H1 (cell line): ENCODE measurements at regions not wholly inside any gene's neighbourhood (a gene's known extent, or its start where the extent isn't known, plus 50 kb on each side); places are given as distances from the start of the nearest gene placed in this dataset.

Experiments
- CTCF ChIA-PET: fragments of 300-600 bp; sonication (Branson Sonifier 250); formaldehyde crosslinking; loops from one replicate; lab custom pipeline; 2021; ENCODE audit not compliant: partially characterized antibody; lab: Charles Lee
- POLR2A ChIA-PET: fragments of 300-600 bp; sonication (Branson Sonifier 250); formaldehyde crosslinking; loops from one replicate; lab custom pipeline; 2021; ENCODE audit warnings: inconsistent platforms; ENCODE audit not compliant: partially characterized antibody; lab: Charles Lee
- DNase-seq, 2 experiments: peaks; one replicate each; pipeline versions ENCODE4 v3.0.0 to v3.0.0-alpha.2; 2010 to 2022; ENCODE audit warnings: low spot score in 2 of 2, low read depth in 1 of 2, mixed read lengths in 1 of 2
- FAIRE-seq: peaks from 2 replicates; lab custom pipeline; 2011; peaks lifted over from hg19 to GRCh38; lab: Jason Lieb, UNC
- H2AFZ ChIP-seq: 2 replicates; pipeline ENCODE4 v1.8.1; 2012; ENCODE audit warnings: low read length, inconsistent platforms
- H2AK5ac ChIP-seq: 2 replicates; pipeline ENCODE4 v1.6.1; 2013; ENCODE audit warnings: low read depth, low read length
- H2BK120ac ChIP-seq: replicated peaks from 2 replicates; pipeline ENCODE3; 2013; ENCODE audit warnings: low read depth, low read length, inconsistent platforms
- H2BK12ac ChIP-seq: 2 replicates; pipeline ENCODE4 v1.6.1; 2013; ENCODE audit warnings: low read depth, low read length
- H2BK15ac ChIP-seq: 2 replicates; pipeline ENCODE4 v1.6.1; 2013; ENCODE audit warnings: low read length
- H2BK20ac ChIP-seq: 2 replicates; pipeline ENCODE4 v1.6.1; 2013; ENCODE audit warnings: low read length
- H2BK5ac ChIP-seq: 2 replicates; pipeline ENCODE4 v1.6.1; 2013; ENCODE audit warnings: low read depth, low read length
- H3K14ac ChIP-seq: 2 replicates; pipeline ENCODE4 v1.6.1; 2013; ENCODE audit warnings: inconsistent platforms; ENCODE audit not compliant: insufficient read length
- H3K18ac ChIP-seq: 2 replicates; pipeline ENCODE4 v1.6.1; 2013; ENCODE audit warnings: low read length; ENCODE audit errors: extremely low read depth
- H3K23ac ChIP-seq: 2 replicates; pipeline ENCODE4 v1.6.1; 2013; ENCODE audit warnings: inconsistent platforms; ENCODE audit not compliant: insufficient read length
- H3K23me2 ChIP-seq: 2 replicates; pipeline ENCODE4 v1.6.1; 2013; ENCODE audit warnings: low read depth, low read length
- H3K27ac ChIP-seq: 2 replicates; pipeline ENCODE4 v1.6.1; 2011; ENCODE audit warnings: low read depth, low read length, inconsistent platforms
- H3K27me3 ChIP-seq, 4 experiments: replicated peaks in 1 of 4; 1 replicate in 1 of 4; 2 replicates in 3 of 4; pipeline versions ENCODE4 v1.6.1 to v1.8.1; 2011 to 2013; ENCODE audit warnings: low read length in 3 of 4, mild to moderate bottlenecking in 3 of 4, inconsistent platforms in 2 of 4, mixed read lengths in 2 of 4, moderate library complexity in 1 of 4; ENCODE audit not compliant: control insufficient read depth in 3 of 4, insufficient read depth in 3 of 4; ENCODE audit errors: extremely low read depth in 1 of 4
- H3K36me3 ChIP-seq, 4 experiments: 2 replicates each; pipeline versions ENCODE4 v1.6.1 to v1.8.1; 2011 to 2013; ENCODE audit warnings: mild to moderate bottlenecking in 4 of 4, low read length in 3 of 4, moderate library complexity in 2 of 4, control low read depth in 1 of 4, inconsistent platforms in 1 of 4; ENCODE audit not compliant: insufficient read depth in 4 of 4, control insufficient read depth in 2 of 4
- H3K4ac ChIP-seq: replicated peaks from 2 replicates; pipeline ENCODE3; 2013; ENCODE audit warnings: low read length, low read depth, mixed read lengths, inconsistent platforms; ENCODE audit not compliant: insufficient read length
- H3K4me1 ChIP-seq, 4 experiments: replicated peaks in 1 of 4; 1 replicate in 1 of 4; 2 replicates in 3 of 4; pipeline versions ENCODE4 v1.6.1 to v1.8.1; 2011 to 2013; ENCODE audit warnings: low read length in 3 of 4, inconsistent platforms in 2 of 4, mixed read lengths in 1 of 4; ENCODE audit not compliant: insufficient read depth in 4 of 4, control insufficient read depth in 3 of 4
- H3K4me2 ChIP-seq, 2 experiments: 2 replicates each; pipeline versions ENCODE4 v1.6.1 to v1.8.1; 2011 to 2013; ENCODE audit warnings: low read depth in 2 of 2, low read length in 2 of 2, control low read depth in 1 of 2, inconsistent platforms in 1 of 2, mild to moderate bottlenecking in 1 of 2; ENCODE audit not compliant: insufficient read depth in 1 of 2
- H3K4me3 ChIP-seq, 4 experiments: fragments of 200-600, 300-600 bp in 1 of 4; sonication (generic), shearing (Covaris generic), sonication (Bioruptor Twin) in 1 of 4; 2 replicates each; pipeline versions ENCODE4 v1.5.1 to v1.8.1; 2011 to 2016; ENCODE audit warnings: low read length in 4 of 4, low read depth in 3 of 4, control low read depth in 2 of 4, inconsistent platforms in 2 of 4, mild to moderate bottlenecking in 2 of 4, mixed read lengths in 1 of 4, moderate library complexity in 1 of 4; ENCODE audit not compliant: insufficient read depth in 2 of 4; ENCODE audit errors: extremely low read depth in 1 of 4
- H3K56ac ChIP-seq: replicated peaks from 2 replicates; pipeline ENCODE3; 2013; ENCODE audit warnings: low read depth, mild to moderate bottlenecking, mixed read lengths, low read length, inconsistent platforms; ENCODE audit not compliant: insufficient read length
- H3K79me1 ChIP-seq: 2 replicates; pipeline ENCODE4 v1.6.1; 2013; ENCODE audit warnings: low read depth, low read length, control low read depth
- H3K79me2 ChIP-seq, 2 experiments: 2 replicates each; pipeline versions ENCODE4 v1.6.1 to v1.8.1; 2012 to 2013; ENCODE audit warnings: low read length in 2 of 2, mild to moderate bottlenecking in 2 of 2, inconsistent platforms in 1 of 2; ENCODE audit not compliant: insufficient read depth in 2 of 2, control insufficient read depth in 1 of 2
- H3K9ac ChIP-seq, 4 experiments: replicated peaks in 1 of 4; 1 replicate in 1 of 4; 2 replicates in 3 of 4; pipeline versions ENCODE4 v1.6.1 to v1.8.1; 2011 to 2013; ENCODE audit warnings: low read depth in 3 of 4, low read length in 3 of 4, control low read depth in 2 of 4, mild to moderate bottlenecking in 2 of 4, moderate library complexity in 2 of 4, inconsistent platforms in 1 of 4; ENCODE audit errors: extremely low read depth in 1 of 4
- H3K9me3 ChIP-seq, 2 experiments: 2 replicates each; pipeline versions ENCODE4 v1.6.1 to v1.8.1; 2012 to 2013; ENCODE audit warnings: mild to moderate bottlenecking in 2 of 2, moderate library complexity in 2 of 2, control low read depth in 1 of 2, inconsistent platforms in 1 of 2, low read depth in 1 of 2, low read length in 1 of 2, mixed read lengths in 1 of 2; ENCODE audit not compliant: insufficient read depth in 2 of 2
- H4K20me1 ChIP-seq, 2 experiments: replicated peaks in 1 of 2; 2 replicates each; pipeline versions ENCODE3 to v1.8.1; 2011 to 2013; ENCODE audit warnings: inconsistent platforms in 2 of 2, low read length in 2 of 2, mild to moderate bottlenecking in 1 of 2; ENCODE audit not compliant: insufficient read depth in 2 of 2, control insufficient read depth in 1 of 2
- H4K5ac ChIP-seq: 2 replicates; pipeline ENCODE4 v1.6.1; 2013; ENCODE audit warnings: low read length, low read depth, mixed read lengths, inconsistent platforms; ENCODE audit not compliant: insufficient read length
- H4K8ac ChIP-seq: 2 replicates; pipeline ENCODE4 v1.8.0; 2013; ENCODE audit warnings: mild to moderate bottlenecking, moderate library complexity, low read length, inconsistent platforms; ENCODE audit not compliant: insufficient read depth; ENCODE audit errors: extremely low read depth
- H4K91ac ChIP-seq: replicated peaks from 2 replicates; pipeline ENCODE3; 2013; ENCODE audit warnings: low read length, mixed read lengths, inconsistent platforms; ENCODE audit not compliant: insufficient read length
- POLR2AphosphoS5 ChIP-seq: IDR thresholded peaks from 2 replicates; pipeline ENCODE4 v1.6.1; 2011; ENCODE audit warnings: low read depth, low read length
- POU5F1 ChIP-seq: IDR thresholded peaks from 2 replicates; pipeline ENCODE4 v1.6.1; 2011; ENCODE audit warnings: low read depth, mild to moderate bottlenecking, low read length, moderate library complexity
- WGBS, 2 experiments: shearing (Covaris generic) in 1 of 2; methylation state at CpG; one replicate each; pipeline versions ENCODE4 v1.1.6 to v1.1.7; 2013 to 2015; ENCODE audit warnings: low lambda C conversion rate in 2 of 2, mixed read lengths in 2 of 2, inconsistent platforms in 1 of 2, low coverage in 1 of 2, missing lambda C conversion rate in 1 of 2; ENCODE audit not compliant: insufficient replicate concordance in 2 of 2, insufficient coverage in 1 of 2, insufficient read length in 1 of 2; ENCODE audit errors: extremely low coverage in 1 of 2, missing lambda C conversion rate in 1 of 2; 5-methylcytosine and 5-hydroxymethylcytosine counted together

- H2AFZ ChIP-seq = no peak overlapping the region
- CTCF ChIA-PET = interaction anchor here (1.0 to 2.4 kb wide), 5 partner anchors 8 to 259 kb away, joined by 3 to 10 read pairs (median 3); no protein-coding TSS in a partner anchor
Measured at GRCh38 chr2:136057023-136057801, 60.7 kb downstream of the CXCR4 start.

More at GRCh38 chr2:136057023-136057801, 60.7 kb downstream of the CXCR4 start:
- Histone ChIP-seq H3K27ac (no peak overlapping the region), H3K18ac (no peak overlapping the region), H3K79me2 (no peaks in the 10 kb centered on the region), H3K56ac (no peak overlapping the region), H3K9ac (no peak overlapping the region), H3K4me2 (no peak overlapping the region), H2BK5ac (no peak overlapping the region), H3K9me3 (no peaks in the 10 kb centered on the region), H3K27me3 (no peaks in the 10 kb centered on the region), H3K14ac (no peak overlapping the region), H3K4me1 (no peaks in the 10 kb centered on the region; a peak in 1 of 7 replicates), H2BK15ac (no peak overlapping the region), H3K4ac (no peak overlapping the region), H4K20me1 (no peaks in the 10 kb centered on the region), H3K79me1 (no peaks in the 10 kb centered on the region), H4K8ac (no peak overlapping the region; the same call in 1 of the 2 replicates), H2AK5ac (no peak overlapping the region), H2BK12ac (no peak overlapping the region), H3K23me2 (no peaks in the 10 kb centered on the region; the same call in 1 of the 2 replicates), H4K91ac (no peak overlapping the region), H2BK20ac (no peak overlapping the region), H3K36me3 (no peaks in the 10 kb centered on the region), H3K4me3 (no peak overlapping the region), H3K23ac (no peak overlapping the region), H2BK120ac (no peak overlapping the region), H4K5ac (no peak overlapping the region)
- DNase-seq (no peak), FAIRE-seq (no peak)
- POLR2A ChIA-PET = no interaction called here
- TF ChIP-seq POU5F1 = no peak
- no peak for TF ChIP-seq POLR2AphosphoS5
- WGBS, 2 experiments = 90% methylated on average over 6 of the region's 6 CpGs; no CpG with 5 or more reads in 1 of the 2 experiments
